Head of caudate nucleus (tissue), 42 donors: ENCODE measurements at regions not wholly inside any gene's neighbourhood (a gene's known extent, or its start where the extent isn't known, plus 50 kb on each side); places are given as distances from the start of the nearest gene placed in this dataset.
"Not testable (repeated sequence)": the region's sequence is repeated elsewhere in the genome, so short reads cannot be mapped to it uniquely, and the experiment has no call there.

Source experiments
- DNase-seq, 42 donors: peaks; one replicate each; pipeline versions ENCODE4 v3.0.0 to v3.0.0-alpha.2; 2020 to 2021; ENCODE audit warnings: mixed read lengths in 7 of 42
- intact Hi-C: fragments of 100-400 bp; cut with DNase I; formaldehyde crosslinking; loops from one replicate; pipeline ENCODE4 v1.15.0; 2022

DNA sequence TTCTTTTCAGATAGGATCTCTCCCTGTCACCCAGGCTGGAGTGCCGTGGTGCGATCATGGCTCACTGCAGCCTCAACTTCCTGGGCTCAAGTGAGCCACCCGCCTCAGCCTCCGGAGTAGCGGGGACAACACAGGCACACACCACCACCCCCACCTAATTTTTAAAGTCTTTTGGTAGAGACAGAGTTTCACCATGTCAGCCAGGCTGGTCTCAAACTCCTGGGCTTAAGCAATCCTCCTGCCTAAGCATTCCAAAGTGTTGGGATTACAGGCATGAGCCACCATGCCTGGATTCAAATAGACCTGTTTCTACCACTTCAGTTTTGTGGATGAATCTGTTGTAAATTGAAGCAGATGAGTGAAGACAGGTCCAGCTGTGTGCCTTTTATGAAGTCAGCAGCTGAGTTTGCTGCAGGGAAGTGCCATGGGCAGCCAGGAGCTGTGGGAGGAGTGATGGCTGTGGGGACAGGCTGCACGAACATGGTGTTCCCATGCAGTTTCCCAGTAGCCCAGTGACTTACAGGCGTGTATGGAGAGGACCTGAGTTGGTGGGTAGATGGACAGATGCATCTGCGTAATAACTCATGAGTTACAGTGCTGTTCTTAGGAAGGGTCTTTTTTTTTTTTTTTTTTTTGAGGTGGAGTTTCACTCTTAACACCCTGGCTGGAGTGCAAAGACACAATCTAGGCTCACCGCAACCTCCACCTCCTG, 4476.4 kb upstream of the OR11H1 start:
- intact Hi-C loops: not testable (repeated sequence)
- peak in 3 of 42 donors; percentile 25 to 42 (median 39) for DNase-seq

DNA sequence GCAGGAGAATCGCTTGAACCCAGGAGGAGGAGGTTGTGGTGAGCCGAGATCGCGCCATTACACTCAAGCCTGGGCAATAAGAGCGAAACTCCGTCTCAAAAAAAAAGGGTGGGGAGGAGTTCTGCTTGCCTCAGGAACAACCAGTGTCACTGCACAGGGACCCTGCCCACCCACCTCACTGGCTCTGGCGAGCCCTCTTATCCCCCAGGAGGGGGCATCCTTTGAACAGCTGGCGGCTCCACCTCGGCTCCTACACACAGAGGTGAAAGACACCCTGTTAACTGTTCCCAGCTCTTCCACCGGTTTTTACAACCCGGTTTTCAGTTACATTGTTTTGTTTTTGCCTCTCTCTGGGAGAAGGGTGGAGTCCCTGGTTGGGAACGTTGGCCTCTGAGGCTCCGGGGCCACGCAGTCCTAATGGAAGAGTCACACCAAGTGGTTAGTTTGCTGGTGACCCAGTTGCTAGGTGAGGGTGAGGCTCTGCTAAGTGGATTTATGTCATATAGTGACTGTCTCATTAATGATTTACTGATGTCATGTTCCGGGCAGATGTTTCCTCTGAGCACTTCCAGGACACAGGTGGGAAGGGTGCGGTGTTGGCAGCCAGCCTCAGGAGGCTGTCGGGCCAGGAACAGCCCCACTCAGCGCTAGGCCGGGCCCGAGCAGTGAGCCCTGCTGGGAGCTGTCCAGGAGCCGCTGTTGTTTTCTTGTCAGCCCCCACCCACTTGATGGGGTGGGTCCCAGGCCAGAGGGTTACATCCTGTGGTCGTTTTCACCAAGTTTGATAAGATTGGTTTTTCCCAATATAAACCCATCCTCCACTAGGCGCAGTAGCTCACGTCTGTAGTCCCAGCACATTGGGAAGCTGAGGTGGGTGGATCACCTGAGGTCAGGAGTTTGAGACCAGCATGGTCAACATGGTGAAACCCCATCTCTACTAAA, 4474.3 kb upstream of the OR11H1 start:
- intact Hi-C loops: not testable (repeated sequence)
- peak in 3 of 42 donors; percentile 23 to 40 (median 35) for DNase-seq

DNA sequence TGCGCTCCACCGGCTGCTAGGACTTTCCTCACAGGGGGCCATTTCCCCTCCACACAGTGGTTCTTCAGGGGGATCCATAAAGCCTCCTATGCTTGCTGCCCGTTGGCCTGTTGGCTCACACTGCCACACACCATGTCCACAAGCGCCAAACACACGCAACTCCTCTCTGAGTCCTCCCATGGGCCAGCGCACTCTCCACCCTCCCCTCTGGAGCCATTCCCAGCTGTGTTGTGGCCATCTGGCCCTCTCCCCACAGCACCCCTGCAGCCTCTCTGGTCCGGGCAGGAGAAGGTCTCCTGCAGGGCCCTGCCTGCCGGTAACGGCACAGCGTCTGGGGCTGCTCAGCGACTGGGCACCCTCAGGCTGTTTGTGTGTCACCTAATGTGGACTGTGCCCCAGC, 4473.3 kb upstream of the OR11H1 start:
- intact Hi-C loops: not testable (repeated sequence)
- DNase-seq: peak in 3 of 42 donors; percentile 35 to 44 (median 39)

DNA sequence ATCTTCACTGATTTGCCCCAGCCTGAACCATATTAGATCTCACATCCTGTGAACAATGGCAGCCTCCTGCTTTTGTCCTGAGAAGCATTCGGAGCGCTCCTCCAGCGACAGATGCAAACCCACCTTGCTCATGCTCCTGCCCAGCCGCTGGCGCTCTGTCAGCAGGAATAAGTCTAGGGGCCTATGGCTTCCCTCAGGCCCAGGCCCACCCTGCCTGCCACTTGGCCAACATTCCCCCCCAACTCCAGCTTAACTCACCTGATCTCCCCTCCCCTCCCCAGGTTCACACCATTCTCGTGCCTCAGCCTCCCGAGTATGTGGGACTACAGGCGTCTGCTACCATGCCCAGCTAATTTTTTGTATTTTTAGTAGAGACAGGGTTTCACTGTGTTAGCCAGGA, 4472.8 kb upstream of the OR11H1 start:
- intact Hi-C loops: not testable (repeated sequence)
- DNase-seq: peak in 4 of 42 donors; percentile 26 to 44 (median 40)

DNA sequence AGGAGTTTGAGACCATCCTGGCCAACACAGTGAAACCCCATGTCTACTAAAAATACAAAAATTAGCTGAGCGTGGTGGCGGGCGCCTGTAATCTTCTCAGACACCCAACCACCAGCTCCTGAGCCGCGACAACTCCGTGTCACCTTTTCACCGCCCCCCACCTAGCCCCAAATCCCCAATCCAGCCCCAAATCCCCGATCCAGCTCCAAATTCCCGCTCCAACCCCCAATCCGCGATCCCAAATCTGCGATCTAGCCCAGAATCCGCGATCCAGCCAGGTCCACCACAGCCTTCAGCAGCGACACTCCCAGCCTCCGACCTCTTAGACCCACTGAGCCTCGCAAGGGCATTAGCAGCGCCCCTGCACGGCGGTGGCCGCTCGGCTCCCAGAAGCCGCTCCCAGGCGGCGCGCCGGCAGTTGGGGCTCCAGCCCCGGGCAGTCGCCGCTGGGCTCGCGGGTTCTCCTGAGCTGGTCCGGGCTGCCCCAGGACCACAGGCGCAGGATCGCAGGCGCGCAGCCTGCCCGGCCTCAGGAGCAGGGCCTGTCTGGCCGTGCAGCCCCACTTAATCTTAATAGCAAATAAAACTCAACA, 4469.9 kb upstream of the OR11H1 start:
- DNase-seq: peak in 2 of 42 donors; percentile 42 to 44
- intact Hi-C loops: not testable (repeated sequence)

DNA sequence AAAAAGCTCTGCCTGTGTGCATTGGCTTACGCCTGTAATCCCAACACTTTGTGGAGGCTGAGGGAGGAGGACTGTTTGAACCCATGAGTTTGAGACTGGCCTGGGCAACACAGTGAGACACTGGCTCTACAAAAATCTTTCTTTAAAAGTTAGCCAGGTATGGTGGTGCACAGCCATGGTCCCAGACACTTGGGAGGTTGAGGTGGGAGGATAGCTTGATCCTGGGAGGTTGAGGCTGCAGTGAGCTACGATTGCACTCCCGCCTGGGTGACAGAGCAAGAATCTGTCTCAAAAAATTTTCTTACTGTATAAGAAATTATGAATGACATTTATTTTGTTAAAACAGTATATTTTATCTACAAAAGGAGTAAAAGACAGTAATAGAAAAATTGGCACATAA, 4468.9 kb upstream of the OR11H1 start:
- peak in 2 of 42 donors; percentile 42 to 47 for DNase-seq
- intact Hi-C loops: not testable (repeated sequence)

DNA sequence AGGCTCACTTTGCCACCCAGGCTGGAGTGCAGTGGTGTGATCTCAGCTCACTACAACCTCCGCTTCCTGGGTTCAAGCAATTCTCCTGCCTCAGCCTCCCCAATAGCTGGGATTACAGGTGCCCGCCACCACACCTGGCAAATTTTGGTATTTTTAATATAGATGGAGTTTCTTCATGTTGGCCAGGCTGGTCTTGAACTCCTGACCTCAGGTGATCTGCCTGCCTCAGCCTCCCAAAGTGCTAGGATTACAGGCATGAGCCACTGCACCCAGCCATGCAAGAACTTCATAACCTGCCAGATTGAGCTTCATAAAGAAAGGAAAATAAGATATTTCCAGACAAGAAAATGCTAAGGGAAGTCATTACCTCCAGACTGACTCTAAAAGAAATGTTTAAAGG, 4467.2 kb upstream of the OR11H1 start:
- DNase-seq: not testable (repeated sequence)

DNA sequence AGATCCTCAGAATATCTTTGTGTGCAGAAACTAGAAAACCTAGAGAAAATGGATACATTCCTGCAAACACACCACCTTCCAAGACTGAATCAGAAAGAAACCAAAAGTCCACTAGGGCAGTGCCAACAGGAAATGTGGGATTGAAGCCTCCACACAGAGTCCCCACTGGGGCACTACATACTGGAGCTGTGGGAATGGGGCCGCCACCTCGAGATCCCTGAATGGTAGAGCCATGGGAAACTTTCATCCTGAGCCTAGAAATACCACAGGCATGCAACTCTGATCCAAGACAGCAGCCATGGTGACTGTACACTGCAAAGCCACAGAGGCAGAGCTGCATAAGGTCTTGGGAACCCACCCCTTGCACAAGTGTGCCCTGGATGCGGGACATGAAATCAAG, 4465.5 kb upstream of the OR11H1 start:
- peak in 5 of 42 donors; percentile 15 to 46 (median 41) for DNase-seq
- intact Hi-C loops: not testable (repeated sequence)

More for the DNA sequence above, 4467.2 kb upstream of the OR11H1 start:
- intact Hi-C loops: not testable (repeated sequence)

DNA sequence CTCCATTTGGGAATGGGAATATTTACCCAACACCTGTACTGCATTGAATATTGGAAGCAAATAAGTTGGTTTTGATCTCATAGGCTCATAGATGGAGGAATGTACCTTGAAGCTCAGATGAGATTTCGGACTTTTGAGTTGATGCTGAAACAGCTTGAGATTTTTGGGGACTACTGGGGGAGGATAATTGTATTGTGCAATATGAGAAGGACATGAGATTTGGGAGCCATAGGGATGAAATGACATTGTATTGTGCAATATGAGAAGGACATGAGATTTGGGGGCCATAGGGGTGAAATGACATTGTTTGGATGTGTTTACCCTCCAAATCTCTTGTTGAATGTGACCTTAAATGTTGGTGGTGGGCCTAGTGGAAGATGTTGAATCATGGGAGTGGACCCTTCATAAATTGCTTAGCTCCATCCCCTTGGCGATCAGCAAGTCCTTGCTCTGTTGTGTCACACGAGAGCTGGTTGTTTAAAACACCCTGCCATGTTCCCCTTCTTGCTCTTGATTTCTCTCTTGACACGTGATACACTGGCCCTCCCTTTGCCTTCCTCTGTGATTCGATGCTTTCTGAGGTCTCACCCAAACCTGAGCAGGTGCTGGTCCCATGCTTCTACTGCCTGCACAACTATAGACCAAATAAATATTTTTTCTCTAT, 4464.8 kb upstream of the OR11H1 start:
- intact Hi-C loops: not testable (repeated sequence)
- DNase-seq: peak in 1 of 42 donors; percentile 27

DNA sequence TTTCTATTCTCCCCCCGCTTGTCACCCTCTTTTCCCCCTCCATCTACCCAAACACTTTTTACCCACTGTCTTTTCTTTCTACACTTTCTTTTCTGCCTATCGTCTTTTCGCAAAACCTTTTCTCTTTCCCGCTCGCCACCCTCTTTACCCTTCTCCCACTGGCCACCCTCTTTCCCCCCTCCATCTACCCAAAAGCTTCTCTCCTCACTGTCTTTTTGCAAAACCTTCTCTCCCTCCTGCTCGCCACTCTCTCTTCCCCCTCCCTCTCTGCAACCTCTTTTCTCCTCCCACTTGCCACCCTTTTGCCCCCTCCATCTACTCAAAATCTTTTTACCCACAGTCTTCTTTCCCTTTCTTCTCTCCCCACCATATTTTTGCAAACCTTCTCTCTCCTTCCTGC, 4462.8 kb upstream of the OR11H1 start:
- intact Hi-C loops: not testable (repeated sequence)
- DNase-seq: peak in 3 of 42 donors; percentile 36 to 44 (median 41)

DNA sequence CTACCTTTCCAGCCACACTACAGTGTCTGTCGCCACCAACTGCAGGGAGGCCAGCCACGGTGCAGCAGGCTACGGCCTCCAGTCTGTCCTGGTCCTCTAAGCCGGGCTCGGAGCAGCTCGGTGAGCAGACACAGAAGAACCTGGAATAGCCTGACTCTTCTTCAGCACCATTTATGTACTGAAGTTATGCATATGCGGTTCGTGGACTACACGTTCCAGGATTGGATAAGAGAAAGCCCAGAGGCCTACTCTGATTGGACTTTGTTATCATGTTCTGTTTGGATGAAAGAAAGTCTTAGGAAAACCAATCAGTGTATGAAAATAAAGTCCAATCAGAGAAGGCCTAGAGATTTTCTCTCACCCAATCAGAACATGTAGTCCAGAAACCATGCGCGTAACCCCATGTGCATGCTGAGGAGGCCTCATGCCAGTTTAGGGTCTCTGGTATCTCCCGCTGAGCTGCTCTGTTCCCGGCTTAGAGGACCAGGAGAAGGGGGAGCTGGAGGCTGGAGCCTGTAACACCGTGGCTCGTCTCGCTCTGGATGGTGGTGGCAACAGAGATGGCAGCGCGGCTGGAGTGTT, 4462.0 kb upstream of the OR11H1 start:
- intact Hi-C loops: not testable (repeated sequence)
- DNase-seq: peak in 2 of 42 donors; percentile 36 to 38

DNA sequence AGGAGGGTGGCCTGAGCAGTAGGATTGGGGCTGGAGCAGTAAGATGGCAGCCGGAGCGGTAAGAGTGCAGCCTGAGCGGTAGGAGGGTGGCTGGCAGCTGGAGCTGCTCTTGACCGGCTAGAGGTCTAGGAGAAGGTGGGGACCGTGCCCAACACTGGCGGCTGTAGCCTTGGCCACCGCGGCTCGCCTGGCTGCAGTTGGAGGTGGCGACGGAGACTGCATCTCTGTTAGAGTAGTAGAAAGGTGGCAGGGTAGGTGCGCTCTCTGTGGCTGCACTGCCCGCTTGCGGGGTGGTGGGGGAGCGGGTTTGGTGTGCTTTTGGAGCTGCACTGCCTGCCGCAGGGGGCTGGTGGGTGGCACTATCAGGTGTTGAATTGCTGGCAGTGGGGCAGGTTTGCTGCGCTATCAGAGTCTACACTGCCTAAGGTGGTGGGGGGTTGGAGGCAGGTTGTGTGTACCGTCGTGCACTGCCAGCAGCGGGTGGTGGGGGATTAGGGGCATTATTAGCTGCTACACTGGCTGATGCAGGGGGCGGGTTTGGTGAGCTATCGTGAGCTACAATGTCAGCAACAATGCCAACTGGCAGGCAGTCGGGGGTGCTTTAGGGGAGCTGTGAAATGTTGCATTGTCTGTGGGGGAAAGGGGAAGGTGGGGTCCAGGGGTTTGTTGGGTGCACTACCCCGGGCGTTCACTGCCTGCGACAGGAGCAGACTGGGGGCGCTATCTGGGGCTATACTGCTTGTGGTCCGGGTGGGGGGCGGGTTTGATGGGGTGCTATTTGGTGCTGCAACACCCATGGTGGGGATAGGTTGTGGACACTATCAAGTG, 4461.3 kb upstream of the OR11H1 start:
- peak in 4 of 42 donors; percentile 25 to 47 (median 43) for DNase-seq
- intact Hi-C loops: no loop called here

DNA sequence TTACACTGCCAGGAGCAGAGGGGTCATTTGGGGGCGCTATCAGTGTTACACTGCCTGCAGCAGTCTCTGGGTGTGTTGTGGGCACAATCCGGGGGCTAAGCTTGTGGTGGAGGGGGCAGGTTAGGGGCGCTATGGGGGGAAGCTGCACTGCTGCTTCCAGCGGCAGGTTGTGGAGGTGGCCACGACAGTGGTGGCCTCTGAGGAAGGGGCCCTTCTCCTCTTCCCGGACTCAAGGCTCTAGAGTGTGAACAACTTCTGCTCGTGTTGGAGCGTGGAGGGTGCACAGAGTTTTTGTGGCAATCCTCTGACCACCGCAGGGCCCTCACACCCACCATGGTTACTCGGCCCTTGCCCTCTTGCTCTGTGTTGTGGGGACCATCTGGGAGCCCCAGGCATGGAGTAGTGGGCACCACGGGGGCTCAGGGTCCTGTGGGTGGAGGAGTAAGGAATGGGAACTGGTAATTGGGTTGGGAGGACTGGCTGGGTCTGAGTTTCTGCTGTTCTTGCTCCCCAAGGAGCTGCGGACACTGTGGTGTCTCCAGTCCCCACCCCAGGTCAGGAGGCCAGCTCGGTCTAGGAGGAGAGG, 4460.6 kb upstream of the OR11H1 start:
- peak in 4 of 42 donors; percentile 25 to 47 (median 40) for DNase-seq
- intact Hi-C loops: not testable (repeated sequence)

DNA sequence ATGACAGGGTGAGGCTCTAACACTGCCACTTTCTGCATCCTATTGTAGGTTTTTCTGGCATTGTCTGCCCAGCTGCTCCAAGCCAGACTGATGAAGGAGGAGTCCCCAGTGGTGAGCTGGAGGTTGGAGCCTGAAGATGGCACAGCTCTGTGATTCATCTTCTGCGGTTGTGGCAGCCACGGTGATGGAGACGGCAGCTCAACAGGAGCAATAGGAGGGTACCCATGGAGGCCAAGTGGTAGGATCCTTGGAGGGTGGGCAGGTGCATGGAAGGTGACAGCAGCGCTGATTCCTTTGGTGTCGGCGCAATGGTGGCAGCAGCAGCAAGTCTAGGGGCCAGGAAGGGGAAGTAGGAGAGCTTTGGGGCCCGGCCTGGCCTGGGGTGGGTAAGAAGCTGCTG, 4460.1 kb upstream of the OR11H1 start:
- DNase-seq: peak in 3 of 42 donors; percentile 24 to 41 (median 36)
- intact Hi-C loops: not testable (repeated sequence)

DNA sequence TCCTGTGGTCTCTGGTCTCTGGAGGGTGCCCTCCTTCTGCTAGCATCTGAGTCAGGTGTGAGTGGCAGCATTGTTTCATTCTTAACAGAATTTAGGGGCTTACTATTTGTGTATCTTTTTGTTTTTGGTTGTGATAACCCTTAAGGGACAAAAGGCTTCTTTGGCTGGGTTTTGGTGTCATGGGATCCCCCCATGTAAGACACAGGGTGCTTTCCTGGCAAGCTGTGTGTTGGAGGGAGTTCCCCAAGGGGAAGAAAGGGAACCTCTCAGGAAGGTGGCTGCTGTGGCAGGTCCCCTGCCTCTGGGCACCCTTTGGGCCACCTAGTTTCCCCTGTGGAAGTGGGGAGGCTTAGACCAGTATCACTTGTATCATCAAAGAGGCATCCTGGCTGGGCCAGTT, 4459.6 kb upstream of the OR11H1 start:
- DNase-seq: peak in 1 of 42 donors; percentile 36

More for the DNA sequence above, 4459.6 kb upstream of the OR11H1 start:
- intact Hi-C loops: not testable (repeated sequence)
